HG03520 (cell line): ENCODE measurements at regions not wholly inside any gene's neighbourhood (a gene's known extent, or its start where the extent isn't known, plus 50 kb on each side); places are given as distances from the start of the nearest gene placed in this dataset.
A peak's percentile ranks its signal among the peaks of the same experiment; 100 is the strongest.
"Not testable (repeated sequence)": the region's sequence is repeated elsewhere in the genome, so short reads cannot be mapped to it uniquely, and the experiment has no call there.

Experiments
- ATAC-seq: cut with Tn5 transposase; IDR thresholded peaks from one replicate; pipeline ENCODE4 v1.9.1; 2021; ENCODE audit warnings: mild to moderate bottlenecking, moderate library complexity; ENCODE audit not compliant: unreplicated experiment

DNA sequence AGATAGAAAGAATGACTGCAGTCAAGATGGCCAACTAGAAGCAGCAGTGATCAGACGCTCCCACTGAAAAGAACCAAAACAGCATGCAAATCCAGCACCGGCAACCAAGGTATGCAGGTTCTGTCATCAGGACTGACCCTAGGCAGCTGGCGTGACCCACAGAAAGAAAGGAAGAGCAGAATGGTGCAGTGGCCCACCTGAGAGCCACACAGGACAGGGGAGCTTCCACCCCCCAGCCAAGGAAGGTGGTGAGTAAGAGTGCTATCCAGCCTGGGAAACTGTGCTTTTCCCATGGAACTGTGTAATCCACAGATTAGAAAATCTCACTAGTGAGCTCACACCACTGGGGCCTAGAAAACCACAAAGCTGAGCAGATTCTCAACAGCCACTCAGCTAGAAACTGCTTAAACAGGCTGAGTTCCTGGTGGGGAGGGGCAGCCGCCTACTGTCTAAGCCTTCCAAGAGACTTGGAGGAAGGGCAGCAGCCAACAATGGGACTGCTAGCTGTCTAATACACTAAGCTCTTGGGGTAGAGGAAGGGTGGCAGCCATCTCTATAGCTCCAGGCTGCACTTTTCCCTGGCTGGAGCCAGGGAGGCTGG, 127.9 kb downstream of the EVA1A start:
- peak; percentile 78 for ATAC-seq

DNA sequence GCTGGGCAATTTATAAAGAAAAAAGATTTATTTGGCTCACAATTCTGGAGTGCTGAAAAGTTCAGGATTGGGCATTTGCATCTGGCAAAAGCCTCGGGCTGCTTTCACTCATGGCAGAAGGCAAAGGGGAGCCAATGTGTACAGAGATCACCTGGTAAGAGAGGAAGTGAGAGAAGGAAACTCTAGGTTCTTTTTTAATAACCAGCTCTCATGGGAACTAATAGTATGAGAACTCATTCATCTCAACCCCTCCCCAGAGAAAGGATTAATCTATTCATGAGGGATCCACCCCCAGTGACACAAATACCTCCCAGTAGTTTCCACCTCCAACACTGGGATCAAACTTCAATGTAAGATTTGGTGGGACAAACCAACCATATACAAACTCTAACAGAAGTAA, 129.0 kb downstream of the EVA1A start:
- peak; percentile 58 for ATAC-seq

DNA sequence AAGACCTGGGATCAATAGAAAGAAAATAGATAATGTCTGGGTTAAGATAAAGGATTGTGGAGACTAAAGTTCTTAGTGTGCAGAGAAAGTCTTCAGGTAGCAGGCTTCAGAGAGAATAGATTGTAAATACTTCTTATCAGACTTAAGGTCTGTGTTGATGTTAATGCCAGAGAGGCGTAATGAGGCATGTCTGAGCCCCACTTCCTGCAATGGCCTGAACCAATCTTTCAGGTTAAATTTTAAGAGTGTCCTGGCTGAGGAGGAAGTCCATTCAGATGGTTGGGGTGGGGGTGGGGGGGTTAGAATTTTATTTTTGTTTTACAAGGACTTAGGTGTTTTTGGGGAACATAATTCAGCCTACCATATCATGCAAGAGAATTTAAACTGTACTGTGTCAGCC, 129.5 kb downstream of the EVA1A start:
- no peak for ATAC-seq

GRCh38 chr2:75430449-75430848, 130.3 kb downstream of the EVA1A start:
- not testable (repeated sequence) for ATAC-seq

GRCh38 chr2:75428646-75429443, 131.9 kb downstream of the EVA1A start:
- ATAC-seq = no peak

GRCh38 chr2:75428060-75428459, 132.7 kb downstream of the EVA1A start:
- ATAC-seq = no peak

- ATAC-seq = no peak
Measured at GRCh38 chr2:75424936-75425619, 135.7 kb downstream of the EVA1A start.

- no peak for ATAC-seq
Measured at GRCh38 chr2:75421986-75422385, 138.8 kb downstream of the EVA1A start.

DNA sequence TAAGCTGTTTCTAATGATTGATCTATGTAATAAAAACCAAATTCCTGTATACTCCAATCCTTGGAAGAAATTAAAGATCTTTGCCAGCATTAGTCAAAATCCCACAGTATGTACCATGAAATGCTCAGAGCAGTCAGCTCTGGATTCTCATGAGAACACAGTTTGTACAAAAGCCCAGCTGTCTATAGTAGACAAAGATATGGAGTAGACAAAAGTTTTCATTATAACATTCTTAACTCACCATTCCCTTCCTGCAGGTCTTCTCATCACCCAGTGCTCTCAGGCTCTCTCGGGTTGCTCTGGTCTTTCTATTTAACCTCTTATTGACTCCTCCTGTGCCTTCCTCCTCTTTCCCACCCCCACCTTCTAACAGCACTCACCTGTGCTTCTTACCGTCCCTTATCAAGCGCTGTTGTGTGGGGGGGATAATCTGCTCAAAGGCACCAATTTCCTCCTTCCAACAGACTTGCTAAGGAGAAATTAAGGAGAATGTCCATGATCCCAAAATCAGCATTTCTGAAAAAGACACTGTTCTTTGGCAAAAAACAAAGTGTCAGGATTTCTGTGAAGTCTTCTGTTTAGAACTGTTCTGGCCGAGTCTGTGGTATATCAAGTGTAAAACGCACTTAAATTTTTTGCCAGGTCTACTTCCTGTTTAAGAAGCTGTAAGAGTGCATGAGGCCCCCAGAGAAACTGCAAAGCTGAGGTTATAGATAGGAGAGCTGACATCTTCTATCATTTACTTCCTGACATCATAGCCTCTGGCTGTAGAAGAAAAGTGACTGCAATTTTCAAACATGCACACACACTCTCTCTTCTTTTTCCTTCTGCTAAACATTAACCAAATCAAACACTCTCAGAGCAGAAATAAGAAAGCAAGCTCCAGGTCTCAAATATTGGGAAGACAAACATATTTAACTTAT, 144.1 kb downstream of the EVA1A start:
- peak; percentile 75 for ATAC-seq

DNA sequence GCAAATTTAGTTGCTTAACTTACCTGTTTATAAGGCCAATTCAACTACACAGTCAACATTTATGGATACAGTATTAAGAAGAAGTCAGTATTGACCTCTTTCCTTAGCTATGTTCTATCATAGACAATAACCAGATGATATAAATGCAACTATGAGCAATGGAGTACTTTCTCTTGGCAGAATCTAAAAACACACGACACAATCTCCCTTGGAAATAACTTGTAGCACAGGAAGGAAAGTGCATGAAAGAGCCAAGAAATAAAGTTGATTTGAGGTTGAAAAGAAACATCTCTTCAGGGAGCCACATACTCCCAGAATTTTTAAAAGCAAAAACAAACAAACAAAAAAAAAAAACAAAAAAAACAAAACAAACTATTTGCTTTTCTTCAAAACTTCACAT, 145.0 kb downstream of the EVA1A start:
- ATAC-seq = no peak

DNA sequence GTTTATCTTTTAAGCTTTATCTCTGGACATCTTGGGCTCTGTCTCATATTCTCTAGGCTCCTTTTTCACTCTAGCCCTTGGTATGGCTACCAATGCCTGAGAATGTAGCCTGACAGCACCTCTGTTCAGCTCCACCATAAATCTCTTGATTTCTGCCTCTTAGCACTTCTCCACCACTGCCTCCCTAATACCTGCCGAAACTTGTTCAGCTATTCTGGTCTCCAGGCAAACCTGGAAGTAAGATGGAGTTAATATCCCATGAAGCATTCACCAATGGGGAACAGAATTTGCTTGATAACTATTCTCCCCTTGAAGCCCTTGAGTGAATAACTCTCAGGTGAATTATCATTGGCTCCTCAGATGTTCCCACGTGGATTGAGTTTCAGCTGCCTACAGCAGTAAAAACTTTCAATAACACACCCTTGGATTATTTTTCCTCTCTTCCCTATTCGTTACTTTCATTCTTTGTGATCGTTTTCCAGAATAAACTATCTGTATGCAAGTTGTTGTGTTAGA, 145.6 kb downstream of the EVA1A start:
- ATAC-seq = no peak

- ATAC-seq = no peak
Measured at GRCh38 chr2:75411574-75411973, 149.2 kb downstream of the EVA1A start.

- no peak for ATAC-seq
Measured at GRCh38 chr2:75410702-75411101, 150.0 kb downstream of the EVA1A start.

- no peak for ATAC-seq
Measured at GRCh38 chr2:75408771-75409170, 152.0 kb downstream of the EVA1A start.

- no peak for ATAC-seq
Measured at GRCh38 chr2:75407038-75407530, 153.7 kb downstream of the EVA1A start.

DNA sequence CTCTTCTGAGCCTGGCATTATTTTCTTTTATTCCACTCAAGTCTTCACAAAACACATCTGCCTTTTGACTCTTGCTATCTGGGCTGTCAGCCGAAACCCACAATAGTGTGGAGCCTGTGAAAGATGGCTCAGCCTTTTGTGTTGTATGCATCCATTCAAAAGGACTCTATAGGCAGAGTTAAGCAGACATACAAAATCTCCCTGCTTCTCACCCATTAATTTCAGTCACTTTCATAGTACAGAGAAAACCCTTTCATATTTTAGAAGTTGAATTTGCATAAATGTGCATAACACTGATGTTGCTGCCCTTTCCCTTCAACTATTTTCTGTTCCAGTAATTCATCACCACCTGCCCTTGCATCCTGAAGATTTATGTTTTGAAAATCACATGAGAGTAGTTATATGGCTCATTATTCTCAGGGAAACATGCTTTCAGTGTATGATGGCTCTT, 154.6 kb downstream of the EVA1A start:
- no peak for ATAC-seq

DNA sequence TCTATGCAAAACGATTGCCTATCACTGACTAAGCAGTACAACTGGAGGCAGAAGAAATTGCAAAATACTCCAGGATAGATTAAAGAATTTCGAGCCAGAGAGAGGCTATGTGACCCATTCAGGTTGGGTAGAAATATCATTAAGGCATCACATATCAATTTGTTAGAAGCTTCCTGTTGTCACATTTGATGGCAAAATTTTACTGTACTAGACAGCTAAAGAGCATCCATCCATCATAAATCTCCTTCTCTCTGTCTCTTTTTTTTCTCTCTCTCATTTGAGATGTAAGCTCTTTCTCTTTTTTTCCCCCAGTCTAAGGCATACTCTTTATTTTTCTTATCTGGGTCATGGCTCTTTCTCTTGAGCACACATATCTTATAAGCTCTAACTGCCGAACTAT, 155.7 kb downstream of the EVA1A start:
- no peak for ATAC-seq

DNA sequence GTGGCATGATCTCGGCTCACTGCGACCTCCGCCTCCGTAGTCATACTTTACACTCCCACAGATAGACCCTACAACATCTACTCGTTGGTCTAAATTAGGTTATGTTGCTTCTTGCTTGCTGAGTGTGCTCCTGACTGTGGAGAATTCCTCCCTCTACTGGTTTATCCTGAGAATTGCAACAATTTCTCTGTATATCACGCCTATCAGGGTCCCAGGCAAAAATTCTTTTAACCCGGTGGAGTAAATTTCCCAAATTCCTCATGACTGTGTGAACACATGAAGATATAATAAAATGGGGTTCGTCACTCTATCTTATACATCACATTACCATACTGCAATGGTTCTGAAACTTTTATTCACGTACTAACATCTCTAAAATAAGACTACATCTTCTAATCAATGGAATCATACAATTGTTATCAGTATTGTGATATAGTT, 156.7 kb downstream of the EVA1A start:
- peak; percentile 94 for ATAC-seq

- ATAC-seq = no peak
Measured at GRCh38 chr2:75396314-75396713, 164.4 kb downstream of the EVA1A start.

GRCh38 chr2:75394764-75395163, 166.0 kb downstream of the EVA1A start:
- ATAC-seq = not testable (repeated sequence)
